Mucosa of descending colon (tissue), 3 donors: ENCODE measurements at regions not wholly inside any gene's neighbourhood (a gene's known extent, or its start where the extent isn't known, plus 50 kb on each side); places are given as distances from the start of the nearest gene placed in this dataset.

Experiments used
- ATAC-seq: fragments of 200-7000 bp; cut with Tn5 transposase; one replicate; pipeline ENCODE4 v1.9.1; 2020; ENCODE audit warnings: mild to moderate bottlenecking, moderate library complexity
- DNase-seq, 3 donors: peaks; one replicate each; pipeline ENCODE4 v3.0.0-alpha.2; 2020
- H3K36me3 ChIP-seq: fragments of 200-600 bp; one replicate; pipeline ENCODE4 v1.8.0; 2021; ENCODE audit warnings: low read depth, mild to moderate bottlenecking
- H3K4me1 ChIP-seq: fragments of 200-600 bp; one replicate; pipeline ENCODE4 v1.8.0; 2021; ENCODE audit warnings: low read depth, mild to moderate bottlenecking
- H3K4me3 ChIP-seq: fragments of 200-600 bp; one replicate; pipeline ENCODE4 v1.8.0; 2021; ENCODE audit warnings: mild to moderate bottlenecking
- H3K9me3 ChIP-seq: fragments of 200-600 bp; one replicate; pipeline ENCODE4 v1.8.0; 2021; ENCODE audit warnings: mild to moderate bottlenecking
- intact Hi-C, 2 donors: fragments of 100-400 bp; cut with DNase I in 1 of 2; cut with micrococcal nuclease in 1 of 2; formaldehyde crosslinking; loops; one replicate each; pipeline versions ENCODE4 v1.11.0 to v1.11.1; 2022; cut with DNase I, micrococcal nuclease
- TF ChIP-seq, protein P1 (sequence below): fragments of 200-600 bp; IDR thresholded peaks from one replicate; pipeline ENCODE4 v1.8.0; 2022; ENCODE audit warnings: antibody characterized with exemption, mild to moderate bottlenecking
- donor health status: DM: no; HTN: no; CAD: no; lungs with moderate emphysema.
- donor health status: DM: no; HTN: no; CAD: no.
- donor health status: DM: no; HTN: yes; CAD: no.

- Histone ChIP-seq H3K36me3 (no peaks in the 10 kb centered on the region), H3K9me3 (no peaks in the 10 kb centered on the region), H3K4me3 (no peak overlapping the region), H3K4me1 (no peaks in the 10 kb centered on the region)
- DNase-seq (no peak), ATAC-seq (no peak)
- TF ChIP-seq, protein P1, sequence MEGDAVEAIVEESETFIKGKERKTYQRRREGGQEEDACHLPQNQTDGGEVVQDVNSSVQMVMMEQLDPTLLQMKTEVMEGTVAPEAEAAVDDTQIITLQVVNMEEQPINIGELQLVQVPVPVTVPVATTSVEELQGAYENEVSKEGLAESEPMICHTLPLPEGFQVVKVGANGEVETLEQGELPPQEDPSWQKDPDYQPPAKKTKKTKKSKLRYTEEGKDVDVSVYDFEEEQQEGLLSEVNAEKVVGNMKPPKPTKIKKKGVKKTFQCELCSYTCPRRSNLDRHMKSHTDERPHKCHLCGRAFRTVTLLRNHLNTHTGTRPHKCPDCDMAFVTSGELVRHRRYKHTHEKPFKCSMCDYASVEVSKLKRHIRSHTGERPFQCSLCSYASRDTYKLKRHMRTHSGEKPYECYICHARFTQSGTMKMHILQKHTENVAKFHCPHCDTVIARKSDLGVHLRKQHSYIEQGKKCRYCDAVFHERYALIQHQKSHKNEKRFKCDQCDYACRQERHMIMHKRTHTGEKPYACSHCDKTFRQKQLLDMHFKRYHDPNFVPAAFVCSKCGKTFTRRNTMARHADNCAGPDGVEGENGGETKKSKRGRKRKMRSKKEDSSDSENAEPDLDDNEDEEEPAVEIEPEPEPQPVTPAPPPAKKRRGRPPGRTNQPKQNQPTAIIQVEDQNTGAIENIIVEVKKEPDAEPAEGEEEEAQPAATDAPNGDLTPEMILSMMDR = no peak
- intact Hi-C loops = no loop called here
These were observed 104.3 kb downstream of the RTL9 start for GRCh38 chrX:110462957-110463356.

- ATAC-seq (no peak), DNase-seq (no peak)
- TF ChIP-seq, protein P1 = no peak
- Histone ChIP-seq H3K36me3 (no peaks in the 10 kb centered on the region), H3K4me1 (no peaks in the 10 kb centered on the region), H3K9me3 (no peaks in the 10 kb centered on the region), H3K4me3 (no peak overlapping the region)
- intact Hi-C loops = no loop called here
These were observed 108.1 kb downstream of the RTL9 start for GRCh38 chrX:110466790-110467189.

DNA sequence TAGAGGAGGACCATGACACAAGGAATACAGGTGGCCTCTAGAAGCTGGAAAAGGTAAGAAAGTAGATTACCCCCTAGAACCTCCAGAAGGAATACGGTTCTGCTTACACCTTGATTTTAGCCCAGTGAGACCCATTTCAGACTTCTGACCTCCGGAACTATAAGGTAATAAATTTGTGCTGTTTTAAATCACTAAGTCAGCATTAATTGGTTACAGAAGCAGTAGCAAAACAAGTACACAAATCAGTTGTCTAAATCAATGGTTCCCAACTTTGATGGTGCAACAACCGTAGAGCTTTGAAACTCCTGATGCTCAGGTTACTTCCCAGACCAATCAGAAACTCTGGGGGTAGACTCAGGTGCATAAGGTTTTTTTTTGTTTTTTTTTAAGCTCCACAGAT lies 113.6 kb downstream of the RTL9 start:
- intact Hi-C loops = no loop called here
- DNase-seq (no peak), ATAC-seq (no peak)
- TF ChIP-seq, protein P1 = no peak
- H3K36me3 ChIP-seq = no peaks in the 10 kb centered on the region
- no peaks in the 10 kb centered on the region for H3K9me3 ChIP-seq
- H3K4me1 ChIP-seq = no peaks in the 10 kb centered on the region
- no peak overlapping the region for H3K4me3 ChIP-seq

- TF ChIP-seq, protein P1 = no peak
- intact Hi-C loops = no loop called here
- no peaks in the 10 kb centered on the region for H3K36me3 ChIP-seq
- H3K4me3 ChIP-seq = no peak overlapping the region
- no peak for DNase-seq
- no peaks in the 10 kb centered on the region for H3K4me1 ChIP-seq
- no peak for ATAC-seq
- no peaks in the 10 kb centered on the region for H3K9me3 ChIP-seq
These were observed 119.1 kb downstream of the RTL9 start for GRCh38 chrX:110477593-110478228.

DNA sequence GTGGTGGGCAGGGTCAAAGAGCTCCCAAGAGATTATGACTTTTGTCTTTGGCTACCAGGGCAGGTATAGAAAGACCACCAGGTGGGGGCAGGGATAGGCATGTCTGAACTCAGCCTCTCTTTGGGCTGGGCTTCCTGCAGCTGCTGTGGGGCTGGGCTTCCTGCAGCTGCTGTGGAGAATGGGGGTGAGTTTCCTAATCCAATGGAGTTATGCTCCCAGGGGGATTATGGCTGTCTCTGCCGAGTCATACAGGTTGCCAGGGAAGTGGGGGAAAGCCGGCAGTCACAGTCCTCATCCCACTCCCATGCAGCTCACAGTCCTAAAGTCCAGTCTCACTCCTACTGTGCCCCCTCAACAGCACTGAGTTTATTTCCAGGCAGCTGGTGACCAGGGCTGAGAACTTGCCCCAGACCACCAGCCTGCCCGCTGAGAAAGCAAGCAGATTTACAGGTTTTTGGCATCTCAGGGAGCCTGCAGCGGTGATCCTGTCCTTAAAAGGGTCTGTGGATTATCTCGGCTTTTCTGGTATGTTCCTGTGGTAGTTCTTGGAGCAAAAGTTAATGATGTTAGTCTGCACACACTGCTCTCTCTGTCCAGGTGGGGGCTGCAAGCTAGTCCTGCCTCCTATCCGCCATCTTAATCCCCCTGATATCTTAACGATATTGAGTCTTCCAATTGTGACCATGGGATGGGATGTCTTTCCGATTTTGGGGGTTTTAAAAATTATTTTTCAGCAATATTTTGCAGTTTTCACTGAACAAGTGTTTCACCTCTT lies 133.4 kb downstream of the RTL9 start:
- DNase-seq = no peak
- no peaks in the 10 kb centered on the region for H3K36me3 ChIP-seq

More for the DNA sequence above, 133.4 kb downstream of the RTL9 start:
- TF ChIP-seq, protein P1 = no peak
- H3K9me3 ChIP-seq = no peaks in the 10 kb centered on the region
- ATAC-seq = no peak
- intact Hi-C loops = no loop called here
- no peak overlapping the region for H3K4me3 ChIP-seq
- H3K4me1 ChIP-seq = no peaks in the 10 kb centered on the region
